H1 (cell line): ENCODE measurements at regions not wholly inside any gene's neighbourhood (a gene's known extent, or its start where the extent isn't known, plus 50 kb on each side); places are given as distances from the start of the nearest gene placed in this dataset.
"Not testable (repeated sequence)": the region's sequence is repeated elsewhere in the genome, so short reads cannot be mapped to it uniquely, and the experiment has no call there.

Experiments
- CHD2 ChIP-seq: IDR thresholded peaks from 2 replicates; pipeline ENCODE4 v1.6.1; 2012; ENCODE audit warnings: low read length, improper control_type of control experiment
- CREB1 ChIP-seq: IDR thresholded peaks from 2 replicates; pipeline ENCODE4 v1.6.1; 2012; ENCODE audit warnings: inconsistent platforms
- CTCF ChIP-seq, 3 experiments: IDR thresholded peaks; 1 replicate in 2 of 3; 2 replicates in 1 of 3; pipeline versions ENCODE4 v1.5.1 to v1.6.1; 2011; ENCODE audit warnings: low read length in 3 of 3, mild to moderate bottlenecking in 3 of 3, inconsistent platforms in 2 of 3, low read depth in 1 of 3, moderate library complexity in 1 of 3; ENCODE audit not compliant: insufficient read depth in 1 of 3; ENCODE audit errors: control extremely low read depth in 1 of 3
- EP300 ChIP-seq, 2 experiments: IDR thresholded peaks; 1 replicate in 1 of 2; 2 replicates in 1 of 2; pipeline ENCODE4 v1.6.1; 2011 to 2012; ENCODE audit warnings: low read depth in 2 of 2, low read length in 2 of 2, mild to moderate bottlenecking in 2 of 2, borderline replicate concordance in 1 of 2, inconsistent platforms in 1 of 2, moderate library complexity in 1 of 2
- EZH2 ChIP-seq: fragments of 200-600 bp; sonication (generic); IDR thresholded peaks from 2 replicates; pipeline ENCODE4 v1.7.1; 2012; ENCODE audit warnings: low read depth, mild to moderate bottlenecking, moderate library complexity, low read length, inconsistent platforms; ENCODE audit not compliant: severe bottlenecking
- POLR2AphosphoS5 ChIP-seq: IDR thresholded peaks from 2 replicates; pipeline ENCODE4 v1.6.1; 2011; ENCODE audit warnings: low read depth, low read length

- TF ChIP-seq CHD2; EZH2; EP300 (IDR thresholded peaks at IDR 0.05; ENCODE audit: borderline replicate concordance in 1 of 2, low read depth in 2 of 2, low read length in 2 of 2); POLR2AphosphoS5; CTCF (IDR thresholded peaks at IDR 0.05; ENCODE audit: control extremely low read depth in 1 of 3, insufficient read depth in 1 of 3, low read depth in 1 of 3, low read length in 3 of 3); CREB1: not testable (repeated sequence)
Observed at GRCh38 chrX:46080121-46080520, 465.1 kb downstream of the ZNF674 start.
